ENCODE measurements at regions not wholly inside any gene's neighbourhood (a gene's known extent, or its start where the extent isn't known, plus 50 kb on each side); places are given as distances from the start of the nearest gene placed in this dataset.

GRCh38 chr20:23284009-23284408 lies 66.6 kb upstream of the NXT1 start:
- H3K36me3 ChIP-seq (ENCODE audit: control insufficient read depth, insufficient read depth, low read length), result no peaks in the 10 kb centered on the region
- no peaks in the 10 kb centered on the region; the same call in 1 of the 2 replicates for H3K27me3 ChIP-seq (replicated peaks; ENCODE audit: control insufficient read depth, insufficient read depth, low read length)
- no peak for TF ChIP-seq CTCF (IDR thresholded peaks at IDR 0.05; ENCODE audit: insufficient read depth, low read length, poor library complexity, severe bottlenecking)
- DNase-seq (ENCODE audit: extremely low read depth, insufficient read length), result no peak
- no peak overlapping the region for H3K4me3 ChIP-seq (replicated peaks; ENCODE audit: low read depth, low read length)

DNA sequence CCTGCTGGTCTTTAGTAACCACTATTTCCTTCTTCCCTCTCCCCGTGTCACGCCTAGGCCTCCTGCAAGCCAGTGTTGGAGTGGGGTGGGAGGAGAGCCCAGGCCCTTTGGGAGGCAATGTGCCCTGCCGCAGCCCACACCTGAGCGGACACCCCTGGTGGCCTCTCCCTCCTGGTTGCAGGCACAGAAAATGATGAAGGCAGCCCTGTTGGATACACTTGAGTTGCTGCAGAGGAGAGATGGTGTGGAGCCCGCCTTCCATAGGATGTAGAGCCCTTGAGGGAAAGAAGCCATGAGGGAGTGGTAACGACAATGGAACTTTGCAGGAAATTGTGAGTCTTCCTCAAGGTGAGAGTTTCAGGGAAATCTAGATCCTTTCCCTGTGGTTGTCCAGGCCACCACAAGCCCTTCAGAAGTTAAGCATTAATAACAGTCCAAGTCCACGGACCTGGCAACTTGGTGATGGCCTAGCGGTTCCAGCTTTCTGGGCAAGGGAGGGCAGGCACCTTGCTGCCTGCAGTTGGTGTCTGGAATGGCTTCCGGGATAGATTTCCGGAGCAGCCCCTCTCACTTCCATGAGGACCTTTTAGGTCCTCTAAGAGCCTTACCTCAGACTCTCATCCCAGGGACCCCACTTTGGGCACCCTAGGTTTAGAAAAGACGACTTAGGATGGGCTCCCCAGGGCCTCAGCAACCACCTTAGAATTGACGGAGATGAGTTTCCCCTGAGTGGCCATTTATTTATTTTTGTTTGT lies 67.3 kb upstream of the NXT1 start:
- no peak for TF ChIP-seq CTCF (IDR thresholded peaks at IDR 0.05; ENCODE audit: insufficient read depth, low read length, poor library complexity, severe bottlenecking)
- DNase-seq (ENCODE audit: extremely low read depth, insufficient read length), result no peak
- Histone ChIP-seq H3K36me3 (ENCODE audit: control insufficient read depth, insufficient read depth, low read length) (no peaks in the 10 kb centered on the region), H3K4me3 (replicated peaks; ENCODE audit: low read depth, low read length) (no peak overlapping the region), H3K27me3 (replicated peaks; ENCODE audit: control insufficient read depth, insufficient read depth, low read length) (no peaks in the 10 kb centered on the region; the same call in 1 of the 2 replicates)

- Histone ChIP-seq H3K36me3 (ENCODE audit: control insufficient read depth, insufficient read depth, low read length) (no peaks in the 10 kb centered on the region), H3K4me3 (replicated peaks; ENCODE audit: low read depth, low read length) (no peak overlapping the region), H3K27me3 (replicated peaks; ENCODE audit: control insufficient read depth, insufficient read depth, low read length) (no peaks in the 10 kb centered on the region)
- TF ChIP-seq CTCF (IDR thresholded peaks at IDR 0.05; ENCODE audit: insufficient read depth, low read length, poor library complexity, severe bottlenecking), result no peak
- DNase-seq (ENCODE audit: extremely low read depth, insufficient read length), result no peak
Measured at GRCh38 chr20:23282546-23282945, 68.0 kb upstream of the NXT1 start.

GRCh38 chr20:23282111-23282510 lies 68.5 kb upstream of the NXT1 start:
- no peak overlapping the region for H3K4me3 ChIP-seq (replicated peaks; ENCODE audit: low read depth, low read length)
- H3K27me3 ChIP-seq (replicated peaks; ENCODE audit: control insufficient read depth, insufficient read depth, low read length), result no peaks in the 10 kb centered on the region
- TF ChIP-seq CTCF (IDR thresholded peaks at IDR 0.05; ENCODE audit: insufficient read depth, low read length, poor library complexity, severe bottlenecking), result no peak
- no peaks in the 10 kb centered on the region for H3K36me3 ChIP-seq (ENCODE audit: control insufficient read depth, insufficient read depth, low read length)
- DNase-seq (ENCODE audit: extremely low read depth, insufficient read length), result no peak

- H3K27me3 ChIP-seq (replicated peaks; ENCODE audit: control insufficient read depth, insufficient read depth, low read length), result no peaks in the 10 kb centered on the region
- no peak overlapping the region for H3K4me3 ChIP-seq (replicated peaks; ENCODE audit: low read depth, low read length)
- TF ChIP-seq CTCF (IDR thresholded peaks at IDR 0.05; ENCODE audit: insufficient read depth, low read length, poor library complexity, severe bottlenecking), result no peak
- H3K36me3 ChIP-seq (ENCODE audit: control insufficient read depth, insufficient read depth, low read length), result no peaks in the 10 kb centered on the region
- DNase-seq (ENCODE audit: extremely low read depth, insufficient read length), result no peak
Measured at GRCh38 chr20:23279836-23280235, 70.8 kb upstream of the NXT1 start.

DNA sequence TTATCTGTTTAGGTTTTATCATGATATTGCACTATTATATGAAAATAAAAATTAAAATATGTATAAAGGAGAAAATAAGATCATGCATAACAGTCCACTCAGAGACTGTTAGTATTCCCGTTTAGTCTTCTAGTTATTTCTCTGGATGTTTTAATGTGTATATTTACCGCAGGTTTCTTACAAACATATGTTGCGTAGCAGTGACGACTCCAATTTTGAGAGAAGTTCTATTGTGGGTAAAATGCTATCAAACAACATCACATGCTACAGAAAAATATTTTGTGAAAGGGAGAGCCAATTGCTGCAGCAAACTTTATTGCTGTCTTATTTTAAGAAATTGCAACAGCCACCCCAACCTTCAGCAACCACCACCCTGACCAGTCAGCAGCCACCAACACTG lies 72.4 kb upstream of the NXT1 start:
- DNase-seq (ENCODE audit: extremely low read depth, insufficient read length), result no peak
- no peaks in the 10 kb centered on the region for H3K36me3 ChIP-seq (ENCODE audit: control insufficient read depth, insufficient read depth, low read length)
- no peak overlapping the region for H3K4me3 ChIP-seq (replicated peaks; ENCODE audit: low read depth, low read length)
- TF ChIP-seq CTCF (IDR thresholded peaks at IDR 0.05; ENCODE audit: insufficient read depth, low read length, poor library complexity, severe bottlenecking), result no peak
- H3K27me3 ChIP-seq (replicated peaks; ENCODE audit: control insufficient read depth, insufficient read depth, low read length), result no peaks in the 10 kb centered on the region
